SHP77 treated with DMSO at 0.1 percent for 48 hours (cell line): ENCODE measurements at regions not wholly inside any gene's neighbourhood (a gene's known extent, or its start where the extent isn't known, plus 50 kb on each side); places are given as distances from the start of the nearest gene placed in this dataset.
A peak's percentile ranks its signal among the peaks of the same experiment; 100 is the strongest.
"Not testable (repeated sequence)": the region's sequence is repeated elsewhere in the genome, so short reads cannot be mapped to it uniquely, and the experiment has no call there.

Source experiments
- DNase-seq: peaks from one replicate; lab custom pipeline; 2025; lab: John Stamatoyannopoulos, UW

DNA sequence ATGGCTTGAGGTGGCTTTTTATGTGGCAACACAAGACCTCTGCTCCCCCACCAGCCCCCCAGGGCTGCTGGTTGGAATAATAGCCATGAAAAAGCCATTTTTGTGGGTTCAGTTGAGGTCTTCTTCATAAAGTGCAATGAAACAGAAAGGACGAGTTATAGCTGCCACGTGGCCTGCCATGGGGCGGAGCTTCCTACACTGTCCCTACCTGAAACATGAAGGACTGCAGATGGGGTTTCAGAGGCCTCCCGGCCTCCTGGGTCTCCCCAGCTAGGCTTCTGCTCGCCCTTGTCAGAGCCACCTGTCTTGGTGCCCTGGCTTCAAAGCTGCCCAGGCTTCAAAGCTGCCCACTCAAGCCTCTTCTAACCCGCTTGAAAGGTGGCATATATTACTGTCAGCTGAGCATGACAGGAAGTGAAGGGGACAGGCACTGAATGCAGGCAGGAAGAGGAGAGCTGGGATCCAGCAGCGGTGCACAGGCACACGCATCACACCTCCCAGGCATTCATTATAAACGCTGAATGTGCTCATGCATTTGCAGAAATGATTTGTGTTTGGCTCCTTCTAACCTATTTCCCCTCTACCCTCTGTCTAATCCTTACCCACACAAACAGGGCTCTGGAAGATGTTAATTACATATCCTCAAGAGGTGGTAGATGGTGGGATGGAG is 245.9 kb upstream of the PODXL start:
- DNase-seq: no peak

GRCh38 chr7:131800531-131800930 is 244.1 kb upstream of the PODXL start:
- no peak for DNase-seq

- no peak for DNase-seq
These were observed 243.6 kb upstream of the PODXL start for GRCh38 chr7:131800008-131800407.

DNA sequence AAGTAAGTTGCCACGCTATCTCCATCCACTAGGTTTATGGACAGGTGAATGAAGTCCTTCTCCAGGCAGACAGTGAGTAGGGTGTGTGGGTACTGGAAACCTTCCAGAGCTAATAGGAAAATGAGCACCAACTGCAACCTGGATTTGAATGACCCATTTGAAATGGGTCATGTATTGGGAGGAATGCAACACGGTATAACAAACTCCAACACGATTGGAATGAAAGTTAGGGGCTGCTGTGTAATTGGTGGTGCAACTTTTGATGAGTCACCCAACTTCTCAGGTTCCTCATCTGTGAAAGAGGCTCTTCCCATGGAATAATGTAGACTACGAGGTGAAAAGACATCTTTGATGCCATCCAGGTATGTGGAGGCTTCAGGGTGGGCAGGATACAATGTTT is 241.4 kb upstream of the PODXL start:
- DNase-seq: no peak

DNA sequence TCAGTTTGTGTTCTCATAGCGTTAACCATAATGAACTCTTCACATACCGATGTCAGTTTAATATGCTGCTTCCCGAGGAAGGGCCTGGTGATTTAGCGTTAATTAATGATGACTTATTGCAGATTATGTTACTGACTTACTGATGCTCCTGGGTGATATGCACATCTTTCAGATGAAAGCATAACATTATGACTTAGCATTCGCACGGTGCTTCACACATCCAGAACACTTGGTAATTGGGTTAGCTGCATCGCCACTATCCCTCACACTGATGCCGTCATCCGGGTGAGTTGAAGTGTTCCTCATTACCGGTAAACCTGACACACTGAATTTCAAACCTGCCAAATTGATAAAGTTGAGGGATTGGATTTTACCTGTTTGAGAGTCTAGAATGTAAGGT is 239.0 kb upstream of the PODXL start:
- DNase-seq: no peak

DNA sequence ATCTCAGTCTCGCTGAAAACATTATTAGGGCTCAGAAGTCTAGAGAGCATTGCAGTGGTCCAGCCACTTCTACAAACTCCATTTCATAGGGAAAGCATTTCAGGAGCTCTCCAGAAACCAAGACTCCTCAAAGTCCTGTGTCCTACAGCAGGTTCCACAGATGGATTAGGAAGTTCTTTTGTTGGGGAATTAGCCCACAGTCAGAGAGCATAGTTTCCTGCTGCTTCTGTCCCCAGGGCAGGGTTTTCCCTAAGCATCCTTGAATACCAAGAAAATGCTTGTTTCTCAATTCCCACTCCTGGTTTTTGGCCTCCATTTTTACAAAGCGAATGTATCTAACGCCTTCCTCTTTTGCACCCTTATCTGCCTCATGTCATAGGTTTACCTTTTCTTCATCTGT is 235.9 kb upstream of the PODXL start:
- DNase-seq: no peak

- DNase-seq: no peak
These were observed 230.7 kb upstream of the PODXL start for GRCh38 chr7:131787101-131787500.

DNA sequence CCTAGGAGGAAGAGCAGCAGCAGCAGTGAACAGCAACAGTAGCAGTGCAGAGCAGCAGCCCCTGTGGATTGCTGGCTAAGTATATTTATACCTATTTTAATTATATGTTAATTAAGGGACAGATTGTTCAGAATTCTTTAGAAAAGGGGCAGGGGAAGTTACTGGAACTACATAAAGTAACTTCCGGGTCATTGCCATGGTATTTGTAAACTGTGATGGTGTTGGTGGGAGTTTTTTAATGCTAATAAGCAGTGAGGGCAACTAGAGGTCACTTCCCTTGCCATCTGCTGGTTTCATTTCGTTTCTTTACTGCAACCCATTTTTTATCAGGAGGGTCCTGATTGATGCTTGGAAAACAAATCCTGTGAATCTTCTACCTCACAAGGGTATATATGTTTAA is 229.8 kb upstream of the PODXL start:
- DNase-seq: no peak

GRCh38 chr7:131778601-131779000 is 222.2 kb upstream of the PODXL start:
- DNase-seq: no peak

DNA sequence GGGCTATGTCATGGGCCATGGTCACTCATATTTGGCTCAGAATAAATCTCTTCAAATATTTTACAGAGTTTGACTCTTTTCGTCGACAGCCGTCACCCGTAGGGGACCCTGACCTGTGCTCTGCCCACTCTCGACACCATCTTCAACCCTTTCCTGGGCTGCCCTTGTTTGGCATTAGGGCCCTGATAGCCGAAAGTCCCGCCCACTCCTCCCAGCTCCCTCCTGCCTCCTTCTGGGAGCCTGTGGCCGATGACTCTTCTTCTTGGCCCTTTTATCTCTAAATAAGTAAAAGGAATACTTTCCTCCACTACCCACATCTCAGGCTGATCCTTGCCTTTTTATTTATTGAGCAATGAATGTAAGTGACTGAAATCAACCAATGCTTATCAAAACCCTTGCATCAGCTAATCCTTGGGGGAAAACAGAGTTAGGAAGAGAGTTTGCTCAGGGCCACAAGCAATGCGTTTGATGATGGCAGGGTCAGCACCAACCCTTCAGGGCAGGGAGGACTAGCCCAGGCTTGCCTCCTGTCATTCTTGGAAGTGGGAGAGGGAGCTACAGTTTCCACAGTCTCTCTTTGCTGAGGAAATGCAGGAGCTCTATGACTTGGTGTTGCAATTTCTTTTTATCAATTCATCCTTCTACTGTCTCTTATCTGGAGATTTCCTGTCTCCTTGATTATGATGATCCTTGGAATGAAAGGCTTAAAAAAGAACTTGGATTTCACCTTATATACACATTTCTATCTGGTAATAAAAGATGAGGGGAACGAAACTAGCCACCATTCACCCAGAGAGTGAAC is 218.2 kb upstream of the PODXL start:
- DNase-seq: no peak

DNA sequence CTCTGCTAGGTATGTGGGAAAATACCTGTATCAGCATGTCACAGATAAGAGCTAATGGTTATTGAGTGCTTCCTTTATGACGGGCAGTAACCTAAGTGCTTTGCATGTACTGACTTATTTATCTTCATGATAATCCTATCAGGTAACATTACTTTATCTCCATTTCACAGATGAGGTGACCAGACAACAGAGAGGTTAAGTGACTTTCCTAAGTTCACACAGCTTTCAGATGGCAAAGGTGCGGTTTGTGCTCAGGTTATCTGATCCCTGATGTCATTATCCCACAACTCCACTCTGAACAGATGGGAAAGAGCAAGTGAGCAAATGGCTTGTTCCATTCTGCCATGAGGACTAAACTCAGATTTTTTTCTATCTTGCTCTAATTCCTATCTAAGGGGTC is 217.0 kb upstream of the PODXL start:
- DNase-seq: no peak

DNA sequence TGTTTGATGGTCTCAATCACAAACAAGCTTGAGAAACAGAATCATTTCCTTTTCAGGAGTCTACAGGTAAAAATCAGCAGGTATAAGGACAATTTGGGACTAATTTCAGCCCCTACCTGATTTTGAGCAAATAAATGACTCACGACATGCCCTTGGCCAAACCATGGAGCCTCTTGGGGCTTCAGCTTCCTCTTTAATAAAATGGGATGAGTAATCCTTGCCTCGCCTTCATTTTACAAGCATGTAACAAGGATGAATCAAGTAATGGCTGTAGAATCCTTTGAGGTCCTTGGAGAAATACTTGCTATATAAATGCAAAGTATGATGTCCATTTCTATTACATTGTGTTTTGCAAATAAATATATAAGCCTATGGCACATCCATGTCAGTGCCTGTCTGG is 212.8 kb upstream of the PODXL start:
- DNase-seq: no peak

- DNase-seq: no peak
These were observed 211.2 kb upstream of the PODXL start for GRCh38 chr7:131767591-131767990.

DNA sequence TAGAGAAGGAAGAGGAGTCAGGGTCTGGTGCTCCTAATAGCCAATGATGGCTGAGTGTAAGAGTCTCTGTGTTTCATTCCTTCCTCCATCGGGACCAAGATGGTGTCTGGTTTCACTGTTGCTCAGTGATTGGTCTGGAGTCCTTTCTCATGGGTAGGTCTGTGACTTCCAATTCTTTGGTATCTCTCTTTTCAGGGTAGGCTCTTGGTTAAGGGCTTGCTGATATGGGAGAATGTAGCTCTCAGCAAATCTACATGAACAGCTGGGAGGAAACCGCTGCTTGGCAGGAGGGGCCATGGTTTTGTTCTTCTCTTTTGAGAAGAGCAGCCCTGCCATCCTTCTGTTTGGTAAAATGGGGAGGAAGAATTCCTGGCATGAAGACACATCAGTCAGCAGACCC is 209.1 kb upstream of the PODXL start:
- no peak for DNase-seq

DNA sequence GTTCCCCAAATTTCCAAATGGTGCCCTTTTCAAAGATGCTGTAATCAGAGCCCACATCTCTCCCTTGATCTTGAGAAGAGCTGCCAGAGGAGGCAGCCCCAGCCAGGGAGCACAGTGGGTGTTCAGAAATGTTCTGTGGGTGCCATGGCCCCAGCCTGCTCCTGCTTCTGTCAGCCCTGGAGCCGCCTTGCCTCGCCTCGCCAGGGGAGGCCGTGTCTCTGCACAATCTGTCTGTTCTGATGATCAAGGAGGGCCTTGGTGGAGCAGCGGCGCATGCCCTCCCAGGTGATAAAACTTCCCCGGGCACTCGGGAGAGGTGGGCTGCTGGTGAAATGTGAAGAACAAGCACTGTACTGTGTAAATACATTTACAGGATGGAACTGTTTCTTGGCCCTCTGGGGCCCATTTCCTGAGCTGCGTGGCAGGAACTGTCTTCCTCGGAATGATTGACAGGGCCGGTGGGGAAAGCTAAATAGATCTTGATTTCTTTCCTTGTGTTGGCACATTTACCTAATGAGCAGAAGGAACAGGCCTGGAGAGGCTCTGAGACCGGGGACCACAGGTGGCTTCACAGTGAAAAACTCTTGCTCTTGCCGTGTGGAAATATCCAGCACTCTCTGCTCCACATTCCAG is 207.8 kb upstream of the PODXL start:
- no peak for DNase-seq

- no peak for DNase-seq
These were observed 206.3 kb upstream of the PODXL start for GRCh38 chr7:131762753-131763152.

- not testable (repeated sequence) for DNase-seq
These were observed 199.4 kb upstream of the PODXL start for GRCh38 chr7:131755801-131756200.

GRCh38 chr7:131753620-131754222 is 197.3 kb upstream of the PODXL start:
- peak; percentile 2 for DNase-seq

GRCh38 chr7:131747658-131748232 is 191.3 kb upstream of the PODXL start:
- DNase-seq: no peak

DNA sequence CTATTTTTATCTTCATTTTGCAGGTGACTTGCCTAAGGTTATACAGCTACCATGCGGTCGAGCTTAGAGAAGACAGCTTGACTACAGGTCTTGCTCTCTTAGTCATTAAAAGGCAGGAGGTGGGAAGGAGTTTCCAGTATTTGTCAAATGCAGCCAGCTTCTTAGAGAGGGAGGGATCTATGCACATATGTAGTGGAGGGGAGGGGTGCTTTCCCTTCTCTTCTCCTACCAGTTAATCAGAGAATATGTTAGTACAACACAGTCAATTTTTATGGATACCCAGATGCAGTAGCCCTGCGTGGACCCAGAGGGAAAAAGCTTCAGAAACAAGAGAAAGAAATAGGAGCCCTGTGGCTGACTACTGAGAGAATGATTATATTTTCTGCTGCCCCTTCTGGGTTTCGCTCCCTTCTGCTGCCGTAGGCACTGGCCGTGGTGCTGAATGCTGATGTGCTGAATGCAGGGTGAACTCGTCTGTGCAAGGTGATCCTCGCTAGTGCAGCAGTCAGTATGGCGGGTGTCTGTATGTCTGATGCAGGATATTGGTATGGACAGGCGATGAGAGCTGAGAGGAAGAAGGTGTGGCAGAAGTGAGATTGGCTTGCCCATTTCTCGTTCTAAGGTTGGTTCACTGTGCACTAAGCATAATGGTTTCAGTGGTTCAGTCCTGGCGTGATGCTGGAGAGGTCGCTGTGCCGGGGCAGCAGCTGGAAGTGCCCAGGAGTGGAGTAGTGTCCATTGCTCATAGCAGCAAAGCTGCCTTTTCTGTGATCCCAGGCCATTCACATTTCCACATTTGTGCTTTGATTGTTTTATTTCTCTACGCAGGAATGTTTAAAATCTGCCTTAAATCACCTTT is 189.2 kb upstream of the PODXL start:
- DNase-seq: no peak

- no peak for DNase-seq
These were observed 185.0 kb upstream of the PODXL start for GRCh38 chr7:131741446-131741845.
